ENCODE measurements at regions not wholly inside any gene's neighbourhood (a gene's known extent, or its start where the extent isn't known, plus 50 kb on each side); places are given as distances from the start of the nearest gene placed in this dataset.

- Mint-ChIP-seq H3K36me3 (ENCODE audit: low read depth) (no peaks in the 10 kb centered on the region), H3K4me1 (ENCODE audit: low read depth) (no peaks in the 10 kb centered on the region), H3K4me3 (no peak overlapping the region), H3K27ac (no peak overlapping the region), H3K9me3 (peaks cover 11% of the 10 kb centered on the region), H3K27me3 (ENCODE audit: insufficient read depth) (no peaks in the 10 kb centered on the region)
- DNase-seq = no peak
- TF ChIP-seq CTCF (IDR thresholded peaks at IDR 0.05) = no peak
Measured at GRCh38 chr13:103866048-103866447, 799.8 kb upstream of the SLC10A2 start.

GRCh38 chr13:103862525-103862924 lies 796.3 kb upstream of the SLC10A2 start:
- Mint-ChIP-seq H3K27ac (no peak overlapping the region), H3K27me3 (ENCODE audit: insufficient read depth) (no peaks in the 10 kb centered on the region), H3K36me3 (ENCODE audit: low read depth) (no peaks in the 10 kb centered on the region), H3K4me1 (ENCODE audit: low read depth) (no peaks in the 10 kb centered on the region), H3K4me3 (no peak overlapping the region), H3K9me3 (peaks cover 11% of the 10 kb centered on the region; the same call in 1 of the 2 replicates)
- DNase-seq = no peak
- TF ChIP-seq CTCF (IDR thresholded peaks at IDR 0.05) = no peak

- H3K4me3 Mint-ChIP-seq = no peak overlapping the region
- no peak for DNase-seq
- no peaks in the 10 kb centered on the region for H3K27me3 Mint-ChIP-seq (ENCODE audit: insufficient read depth)
- no peaks in the 10 kb centered on the region for H3K36me3 Mint-ChIP-seq (ENCODE audit: low read depth)
- TF ChIP-seq CTCF (IDR thresholded peaks at IDR 0.05) = no peak
- no peaks in the 10 kb centered on the region for H3K4me1 Mint-ChIP-seq (ENCODE audit: low read depth)
- H3K27ac Mint-ChIP-seq = no peak overlapping the region
- peaks cover 17% of the 10 kb centered on the region for H3K9me3 Mint-ChIP-seq
Measured at GRCh38 chr13:103859952-103860351, 793.7 kb upstream of the SLC10A2 start.

- no peak for TF ChIP-seq CTCF (IDR thresholded peaks at IDR 0.05)
- peaks cover 36% of the 10 kb centered on the region for H3K9me3 Mint-ChIP-seq
- no peaks in the 10 kb centered on the region for H3K27me3 Mint-ChIP-seq (ENCODE audit: insufficient read depth)
- H3K4me1 Mint-ChIP-seq (ENCODE audit: low read depth) = no peaks in the 10 kb centered on the region
- H3K36me3 Mint-ChIP-seq (ENCODE audit: low read depth) = no peaks in the 10 kb centered on the region
- DNase-seq = no peak
- H3K4me3 Mint-ChIP-seq = no peak overlapping the region
- H3K27ac Mint-ChIP-seq = no peak overlapping the region
Measured at GRCh38 chr13:103852036-103852435, 785.8 kb upstream of the SLC10A2 start.

- H3K4me3 Mint-ChIP-seq = no peak overlapping the region
- H3K27ac Mint-ChIP-seq = no peak overlapping the region
- no peaks in the 10 kb centered on the region for H3K4me1 Mint-ChIP-seq (ENCODE audit: low read depth)
- no peak for TF ChIP-seq CTCF (IDR thresholded peaks at IDR 0.05)
- no peaks in the 10 kb centered on the region for H3K27me3 Mint-ChIP-seq (ENCODE audit: insufficient read depth)
- H3K36me3 Mint-ChIP-seq (ENCODE audit: low read depth) = no peaks in the 10 kb centered on the region; the same call in 1 of the 2 replicates
- peaks cover 20% of the 10 kb centered on the region for H3K9me3 Mint-ChIP-seq
- no peak for DNase-seq
Measured at GRCh38 chr13:103844471-103844870, 778.3 kb upstream of the SLC10A2 start.

GRCh38 chr13:103839460-103839859 lies 773.2 kb upstream of the SLC10A2 start:
- H3K36me3 Mint-ChIP-seq (ENCODE audit: low read depth) = no peaks in the 10 kb centered on the region; the same call in 1 of the 2 replicates
- no peaks in the 10 kb centered on the region for H3K4me1 Mint-ChIP-seq (ENCODE audit: low read depth)
- no peaks in the 10 kb centered on the region for H3K27me3 Mint-ChIP-seq (ENCODE audit: insufficient read depth)
- H3K4me3 Mint-ChIP-seq = no peak overlapping the region
- no peak for TF ChIP-seq CTCF (IDR thresholded peaks at IDR 0.05)
- DNase-seq = no peak
- peaks cover under 1% of the 10 kb centered on the region for H3K9me3 Mint-ChIP-seq
- no peak overlapping the region for H3K27ac Mint-ChIP-seq
